Naive thymus-derived CD4-positive, alpha-beta T cell (primary cell): ENCODE measurements at regions not wholly inside any gene's neighbourhood (a gene's known extent, or its start where the extent isn't known, plus 50 kb on each side); places are given as distances from the start of the nearest gene placed in this dataset.
"Not testable (repeated sequence)": the region's sequence is repeated elsewhere in the genome, so short reads cannot be mapped to it uniquely, and the experiment has no call there.

Experiments
- ATAC-seq: fragments of 150-1000 bp; cut with Tn5 transposase; 2 replicates; pipeline ENCODE4 v1.10.0; 2021; ENCODE audit warnings: mild to moderate bottlenecking, moderate library complexity
- CTCF ChIA-PET: fragments of 350-600 bp; sonication (Branson Sonifier 250); formaldehyde crosslinking; loops from one replicate; lab custom pipeline; 2021; ENCODE audit warnings: antibody characterized with exemption; lab: Charles Lee
- POLR2A ChIA-PET: fragments of 350-600 bp; sonication (Branson Sonifier 250); formaldehyde crosslinking; loops from one replicate; lab custom pipeline; 2021; ENCODE audit warnings: antibody characterized with exemption, inconsistent platforms; lab: Charles Lee
- DNase-seq, 9 donors: peaks; one replicate each; pipeline versions ENCODE4 v3.0.0 to v3.0.0-alpha.2; 2020 to 2022; ENCODE audit warnings: mixed read lengths in 1 of 9
- H3K27ac ChIP-seq: one replicate; pipeline ENCODE4 v1.7.0; 2013; ENCODE audit warnings: mild to moderate bottlenecking, low read depth, low read length, moderate library complexity
- H3K27me3 ChIP-seq, 2 donors: one replicate each; pipeline ENCODE4 v1.7.0; 2013; ENCODE audit warnings: low read length in 2 of 2, mild to moderate bottlenecking in 2 of 2, moderate library complexity in 2 of 2; ENCODE audit not compliant: control insufficient read depth in 2 of 2, insufficient read depth in 2 of 2
- H3K36me3 ChIP-seq, 3 experiments: 1 replicate in 2 of 3; 2 replicates in 1 of 3; pipeline ENCODE4 v1.7.0; 2013; ENCODE audit warnings: low read length in 3 of 3, mild to moderate bottlenecking in 3 of 3, moderate library complexity in 1 of 3; ENCODE audit not compliant: insufficient read depth in 3 of 3, control insufficient read depth in 2 of 3
- H3K4me1 ChIP-seq, 2 donors: one replicate each; pipeline ENCODE4 v1.7.0; 2013; ENCODE audit warnings: low read length in 2 of 2, mild to moderate bottlenecking in 2 of 2, moderate library complexity in 1 of 2; ENCODE audit not compliant: control insufficient read depth in 2 of 2, insufficient read depth in 2 of 2
- H3K4me3 ChIP-seq: 2 replicates; pipeline ENCODE4 v1.7.0; 2013; ENCODE audit warnings: mild to moderate bottlenecking, low read length
- H3K9me3 ChIP-seq, 3 experiments: 1 replicate in 2 of 3; 2 replicates in 1 of 3; pipeline ENCODE4 v1.7.0; 2013; ENCODE audit warnings: low read length in 3 of 3; ENCODE audit not compliant: control insufficient read depth in 2 of 3
- H3K27ac Mint-ChIP-seq, 9 donors: one replicate each; pipeline ENCODE4 v1.8.0; 2020 to 2022; ENCODE audit warnings: mixed read lengths in 9 of 9, mild to moderate bottlenecking in 8 of 9, moderate library complexity in 5 of 9, inconsistent platforms in 2 of 9
- H3K27me3 Mint-ChIP-seq, 5 donors: one replicate each; pipeline ENCODE4 v1.8.0; 2021 to 2022; ENCODE audit warnings: mixed read lengths in 5 of 5, mild to moderate bottlenecking in 1 of 5
- H3K36me3 Mint-ChIP-seq, 5 donors: one replicate each; pipeline ENCODE4 v1.8.0; 2020 to 2022; ENCODE audit warnings: mixed read lengths in 5 of 5, mild to moderate bottlenecking in 3 of 5, inconsistent platforms in 1 of 5
- H3K4me1 Mint-ChIP-seq, 7 donors: one replicate each; pipeline ENCODE4 v1.8.0; 2020 to 2022; ENCODE audit warnings: mixed read lengths in 7 of 7, mild to moderate bottlenecking in 3 of 7, inconsistent platforms in 1 of 7
- H3K4me3 Mint-ChIP-seq, 10 donors: one replicate each; pipeline ENCODE4 v1.8.0; 2020 to 2022; ENCODE audit warnings: mild to moderate bottlenecking in 10 of 10, mixed read lengths in 10 of 10, moderate library complexity in 6 of 10, inconsistent platforms in 2 of 10
- H3K9me3 Mint-ChIP-seq, 11 donors: one replicate each; pipeline ENCODE4 v1.8.0; 2020 to 2022; ENCODE audit warnings: mixed read lengths in 11 of 11, mild to moderate bottlenecking in 4 of 11, inconsistent platforms in 1 of 11, moderate library complexity in 1 of 11
- intact Hi-C, 2 donors: fragments of 100-400 bp; cut with micrococcal nuclease; formaldehyde crosslinking; loops; one replicate each; pipeline ENCODE4 v1.15.1; 2023

GRCh38 chr1:104646233-104646632, 896.5 kb downstream of the AMY1C start:
- Mint-ChIP-seq H3K27ac (no peak overlapping the region), H3K9me3 (peaks cover 0 to 4% (median 3%) of the 10 kb centered on the region in 11 donors), H3K36me3 (no peaks in the 10 kb centered on the region), H3K4me1 (no peaks in the 10 kb centered on the region), H3K4me3 (no peak overlapping the region), H3K27me3 (no peaks in the 10 kb centered on the region)
- DNase-seq (no peak), ATAC-seq (no peak)
- Histone ChIP-seq H3K27ac (no peak overlapping the region), H3K4me3 (no peak overlapping the region), H3K36me3 (no peaks in the 10 kb centered on the region), H3K27me3 (no peaks in the 10 kb centered on the region), H3K9me3 (no peaks in the 10 kb centered on the region), H3K4me1 (no peaks in the 10 kb centered on the region)
- CTCF ChIA-PET, result no interaction called here
- intact Hi-C loops, result no loop called here
- POLR2A ChIA-PET, result no interaction called here

GRCh38 chr1:104648269-104648691, 898.6 kb downstream of the AMY1C start:
- DNase-seq, result no peak
- no peaks in the 10 kb centered on the region for H3K4me1 Mint-ChIP-seq
- H3K4me3 ChIP-seq, result no peak overlapping the region
- H3K27ac ChIP-seq, result no peak overlapping the region
- H3K4me1 ChIP-seq, result no peaks in the 10 kb centered on the region
- no peaks in the 10 kb centered on the region for H3K36me3 ChIP-seq
- no peaks in the 10 kb centered on the region for H3K36me3 Mint-ChIP-seq
- ChIA-PET CTCF (no interaction called here), POLR2A (no interaction called here)
- intact Hi-C loops, result no loop called here
- H3K27me3 ChIP-seq, result no peaks in the 10 kb centered on the region
- no peak overlapping the region for H3K27ac Mint-ChIP-seq
- no peak overlapping the region for H3K4me3 Mint-ChIP-seq
- no peak for ATAC-seq
- peaks cover 0 to 3% (median 0%) of the 10 kb centered on the region in 11 donors for H3K9me3 Mint-ChIP-seq
- no peaks in the 10 kb centered on the region for H3K9me3 ChIP-seq
- H3K27me3 Mint-ChIP-seq, result no peaks in the 10 kb centered on the region

GRCh38 chr1:104664374-104664773, 914.7 kb downstream of the AMY1C start:
- DNase-seq, H3K27ac ChIP-seq, H3K4me1 Mint-ChIP-seq, ATAC-seq, H3K4me3 ChIP-seq, POLR2A ChIA-PET, H3K36me3 ChIP-seq, H3K27me3 ChIP-seq, H3K9me3 ChIP-seq, H3K4me1 ChIP-seq, H3K4me3 Mint-ChIP-seq, intact Hi-C loops, H3K27me3 Mint-ChIP-seq, H3K27ac Mint-ChIP-seq: not testable (repeated sequence)
- Mint-ChIP-seq H3K9me3 (peaks cover 3 to 34% (median 8%) of the 10 kb centered on the region in 11 donors), H3K36me3 (peaks cover 0 to 12% (median 0%) of the 10 kb centered on the region in 5 donors)
- CTCF ChIA-PET, result interaction anchor here (0.7 kb wide), 1 partner anchor 1240 kb away, joined by 3 read pairs; no protein-coding TSS in a partner anchor

GRCh38 chr1:104665300-104665699, 915.6 kb downstream of the AMY1C start:
- H3K27me3 ChIP-seq, result no peaks in the 10 kb centered on the region
- ChIA-PET POLR2A (no interaction called here), CTCF (no interaction called here)
- H3K27ac ChIP-seq, result no peak overlapping the region
- H3K4me3 ChIP-seq, result no peak overlapping the region
- Mint-ChIP-seq H3K4me3 (no peak overlapping the region), H3K27me3 (no peaks in the 10 kb centered on the region), H3K27ac (no peak overlapping the region), H3K9me3 (peaks cover 3 to 40% (median 9%) of the 10 kb centered on the region in 11 donors), H3K4me1 (no peaks in the 10 kb centered on the region), H3K36me3 (peaks cover 0 to 12% (median 0%) of the 10 kb centered on the region in 5 donors)
- intact Hi-C loops, result no loop called here
- no peaks in the 10 kb centered on the region for H3K36me3 ChIP-seq
- no peak for ATAC-seq
- no peaks in the 10 kb centered on the region for H3K4me1 ChIP-seq
- DNase-seq, result no peak
- no peaks in the 10 kb centered on the region for H3K9me3 ChIP-seq

- Mint-ChIP-seq H3K27me3 (no peaks in the 10 kb centered on the region), H3K27ac (no peak overlapping the region), H3K36me3 (no peaks in the 10 kb centered on the region), H3K4me3 (no peak overlapping the region), H3K9me3 (peaks cover 0 to 14% (median 3%) of the 10 kb centered on the region in 11 donors), H3K4me1 (no peaks in the 10 kb centered on the region)
- CTCF ChIA-PET, result no interaction called here
- H3K4me1 ChIP-seq, result no peaks in the 10 kb centered on the region
- ATAC-seq (no peak), DNase-seq (no peak)
- no peaks in the 10 kb centered on the region for H3K9me3 ChIP-seq
- H3K4me3 ChIP-seq, result no peak overlapping the region
- intact Hi-C loops, result no loop called here
- H3K36me3 ChIP-seq, result no peaks in the 10 kb centered on the region
- POLR2A ChIA-PET, result no interaction called here
- H3K27me3 ChIP-seq, result no peaks in the 10 kb centered on the region
- H3K27ac ChIP-seq, result no peak overlapping the region
Observed at GRCh38 chr1:104671684-104672353, 922.1 kb downstream of the AMY1C start.

- H3K4me1 ChIP-seq, result no peaks in the 10 kb centered on the region
- ChIA-PET CTCF (no interaction called here), POLR2A (no interaction called here)
- H3K9me3 Mint-ChIP-seq, result peaks cover 5 to 45% (median 12%) of the 10 kb centered on the region in 11 donors
- ATAC-seq (no peak), DNase-seq (no peak)
- no peaks in the 10 kb centered on the region for H3K4me1 Mint-ChIP-seq
- H3K4me3 Mint-ChIP-seq, result no peak overlapping the region
- no peaks in the 10 kb centered on the region for H3K9me3 ChIP-seq
- no peaks in the 10 kb centered on the region for H3K36me3 ChIP-seq
- intact Hi-C loops, result no loop called here
- H3K27me3 ChIP-seq, result no peaks in the 10 kb centered on the region
- no peaks in the 10 kb centered on the region for H3K36me3 Mint-ChIP-seq
- H3K27ac Mint-ChIP-seq, result no peak overlapping the region
- H3K27ac ChIP-seq, result no peak overlapping the region
- no peaks in the 10 kb centered on the region for H3K27me3 Mint-ChIP-seq
- no peak overlapping the region for H3K4me3 ChIP-seq
Observed at GRCh38 chr1:104699433-104699832, 949.7 kb downstream of the AMY1C start.

- Histone ChIP-seq H3K27ac (no peak overlapping the region), H3K4me3 (no peak overlapping the region), H3K36me3 (no peaks in the 10 kb centered on the region), H3K9me3 (no peaks in the 10 kb centered on the region), H3K27me3 (no peaks in the 10 kb centered on the region), H3K4me1 (no peaks in the 10 kb centered on the region)
- no peak for DNase-seq
- H3K9me3 Mint-ChIP-seq, result peaks cover 0 to 37% (median 8%) of the 10 kb centered on the region in 11 donors
- H3K4me1 Mint-ChIP-seq, result peaks cover 0 to 6% (median 0%) of the 10 kb centered on the region in 7 donors
- ChIA-PET CTCF (no interaction called here), POLR2A (no interaction called here)
- intact Hi-C loops, result no loop called here
- H3K27me3 Mint-ChIP-seq, result no peaks in the 10 kb centered on the region
- ATAC-seq, result no peak
- no peak overlapping the region for H3K27ac Mint-ChIP-seq
- no peak overlapping the region for H3K4me3 Mint-ChIP-seq
- no peaks in the 10 kb centered on the region for H3K36me3 Mint-ChIP-seq
Observed at GRCh38 chr1:104702731-104703130, 953.0 kb downstream of the AMY1C start.
